ENCODE measurements at regions not wholly inside any gene's neighbourhood (a gene's known extent, or its start where the extent isn't known, plus 50 kb on each side); places are given as distances from the start of the nearest gene placed in this dataset.
"Not testable (repeated sequence)": the region's sequence is repeated elsewhere in the genome, so short reads cannot be mapped to it uniquely, and the experiment has no call there.

DNA sequence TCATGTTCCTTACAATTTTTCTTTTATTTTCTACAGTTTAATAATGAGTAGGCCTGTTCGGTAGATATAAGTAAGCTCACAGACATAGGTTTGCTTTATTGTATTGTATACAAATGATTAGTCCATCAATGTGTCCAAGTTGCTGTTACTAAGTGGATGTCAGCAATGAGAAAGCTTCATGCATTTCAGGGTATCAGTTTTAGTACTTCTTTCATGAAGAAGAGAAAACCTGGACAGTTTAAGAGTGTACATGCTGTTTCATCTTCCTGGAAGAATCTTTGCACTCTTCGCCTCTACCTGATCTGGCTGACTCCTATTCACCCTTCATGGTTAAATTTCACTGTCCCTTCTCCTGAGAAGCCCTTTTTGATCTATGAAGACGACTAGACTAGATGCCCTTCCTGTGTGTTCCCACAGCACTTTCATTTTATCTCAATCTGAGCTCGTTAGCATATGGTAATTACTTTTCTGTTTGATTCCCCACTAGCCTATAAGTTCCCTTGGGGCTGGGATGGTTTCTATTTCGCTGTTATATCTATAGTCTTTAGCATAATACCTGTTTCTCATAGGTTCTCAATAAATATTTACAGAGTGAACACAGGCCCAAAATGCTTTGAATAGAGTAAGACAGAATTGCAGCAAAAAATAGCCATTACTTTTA, 70.7 kb downstream of the CETN3 start:
- DNase-seq (ENCODE audit: low read depth), result no peak

DNA sequence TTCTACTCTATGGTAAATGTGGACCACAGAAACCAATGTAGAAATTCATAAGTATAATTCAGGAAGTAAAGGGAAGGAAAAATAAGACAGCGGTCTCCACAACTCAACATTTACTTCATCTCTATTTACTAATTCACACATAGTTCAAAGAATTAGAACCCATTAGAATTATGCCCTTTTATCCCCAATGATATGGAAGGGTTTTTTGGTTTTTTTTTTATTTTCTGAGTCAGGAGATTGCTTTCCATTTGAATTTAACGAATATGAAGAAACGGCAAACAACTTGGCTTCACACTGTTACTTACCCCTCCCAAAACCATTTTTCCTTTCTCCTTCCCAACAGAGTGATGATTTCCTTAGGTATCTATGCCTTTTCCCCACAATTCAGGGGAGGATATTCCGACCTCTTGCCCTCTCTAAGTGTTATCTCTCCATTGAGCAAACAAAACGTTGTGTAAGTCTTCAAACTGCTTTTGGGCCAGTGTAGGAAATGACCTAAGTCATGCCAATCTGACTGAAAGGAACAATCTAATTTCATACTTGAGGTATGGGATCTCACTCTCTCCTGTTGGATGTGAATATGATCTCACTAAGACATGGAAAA, 72.0 kb downstream of the CETN3 start:
- DNase-seq (ENCODE audit: low read depth), result no peak

DNA sequence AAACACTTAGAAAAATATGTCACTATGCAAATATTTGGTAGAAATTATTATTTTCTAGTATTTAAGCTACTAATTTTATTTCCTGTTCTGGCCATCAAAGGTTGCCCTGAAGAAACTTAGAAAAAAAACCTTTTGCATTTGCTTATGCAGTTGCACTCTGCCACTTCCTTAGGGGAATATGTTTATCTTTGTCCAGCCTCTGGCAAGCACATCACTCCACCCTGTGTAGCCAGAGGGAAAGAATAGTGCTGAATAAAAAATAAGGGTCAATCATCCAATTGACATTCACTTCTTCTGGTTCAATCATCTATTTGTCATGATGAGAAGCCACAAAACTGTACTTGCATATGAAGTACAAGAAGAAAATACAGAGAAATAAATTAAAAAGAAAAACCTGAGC, 72.8 kb downstream of the CETN3 start:
- DNase-seq (ENCODE audit: low read depth), result no peak

DNA sequence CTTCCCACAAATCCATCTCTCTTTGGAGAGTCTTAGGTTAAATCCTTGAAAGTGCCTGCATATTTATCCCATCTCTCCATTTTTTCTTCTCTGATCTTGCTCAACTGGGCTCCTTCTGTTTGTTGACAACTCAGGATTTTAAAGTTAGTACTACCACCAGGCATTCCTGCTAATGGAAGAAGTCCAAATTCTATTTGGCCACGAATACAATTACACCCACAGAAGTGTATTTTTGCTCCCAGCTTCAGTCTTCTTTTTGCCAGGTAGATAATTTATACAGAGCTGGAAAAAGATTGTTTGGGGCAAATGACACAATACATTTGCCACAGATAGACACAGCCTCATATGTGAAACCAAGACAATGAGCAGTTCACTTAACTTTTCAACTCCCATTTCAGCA, 74.8 kb downstream of the CETN3 start:
- no peak for DNase-seq (ENCODE audit: low read depth)

- DNase-seq (ENCODE audit: low read depth), result no peak
Observed at GRCh38 chr5:90329911-90330310, 79.6 kb downstream of the CETN3 start.

GRCh38 chr5:90326995-90327394, 82.6 kb downstream of the CETN3 start:
- DNase-seq (ENCODE audit: low read depth), result no peak

DNA sequence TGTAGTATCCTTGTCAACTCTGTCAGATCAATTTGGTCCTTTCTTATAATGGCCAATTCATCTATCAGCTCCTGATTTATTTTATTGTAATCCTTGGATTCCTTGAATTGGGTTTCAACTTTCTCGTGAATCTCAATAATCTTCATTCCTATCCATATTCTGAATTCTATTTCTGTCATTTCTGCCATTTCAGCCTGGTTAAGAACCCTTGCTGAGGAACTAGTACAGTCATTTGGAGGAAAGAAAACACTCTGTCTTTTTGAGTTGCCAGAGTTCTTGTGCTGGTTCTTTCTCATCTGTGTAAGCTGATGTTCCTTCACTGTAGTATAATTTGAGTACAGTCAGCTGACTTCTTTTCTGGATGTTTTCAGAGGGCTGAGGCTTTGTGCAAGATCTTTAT, 84.5 kb downstream of the CETN3 start:
- no peak for DNase-seq (ENCODE audit: low read depth)

DNA sequence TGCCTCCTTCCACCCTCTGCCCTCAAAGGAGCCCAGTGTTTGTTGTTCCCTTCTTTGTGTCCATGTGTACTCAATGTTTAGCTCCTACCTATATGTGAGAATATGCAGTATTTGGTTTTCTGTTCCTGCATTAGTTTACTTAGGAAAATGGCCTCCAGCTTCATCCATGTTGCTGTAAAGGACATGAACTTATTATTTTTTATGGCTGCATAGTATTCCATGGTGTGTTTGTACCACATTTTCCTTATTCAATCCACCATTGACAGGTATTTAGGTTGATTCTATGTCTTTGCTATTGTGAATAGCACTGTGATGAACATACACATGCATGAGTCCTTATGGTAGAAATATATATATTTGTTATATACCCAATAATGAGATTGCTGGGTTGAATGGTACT, 89.2 kb downstream of the CETN3 start:
- DNase-seq (ENCODE audit: low read depth), result not testable (repeated sequence)

DNA sequence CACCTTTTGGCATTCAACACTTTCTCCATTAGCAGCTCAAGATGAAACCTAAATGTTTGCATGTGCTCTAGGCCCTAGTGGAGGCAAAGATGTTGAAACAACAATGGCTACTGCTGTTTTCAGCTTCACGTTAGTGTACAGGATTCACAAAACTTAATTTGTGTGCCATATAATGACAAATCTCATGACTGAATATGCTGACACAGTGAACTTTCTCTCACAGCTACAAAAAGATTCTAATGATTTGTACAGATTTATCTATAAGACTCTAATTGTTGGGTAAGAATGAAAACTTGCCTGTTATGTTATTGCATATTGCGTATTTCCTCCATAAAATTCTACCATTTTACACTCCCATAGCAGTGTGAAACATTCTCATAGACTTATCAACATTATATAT, 97.5 kb downstream of the CETN3 start:
- no peak for DNase-seq (ENCODE audit: low read depth)

GRCh38 chr5:90311401-90311800, 98.2 kb downstream of the CETN3 start:
- no peak for DNase-seq (ENCODE audit: low read depth)

DNA sequence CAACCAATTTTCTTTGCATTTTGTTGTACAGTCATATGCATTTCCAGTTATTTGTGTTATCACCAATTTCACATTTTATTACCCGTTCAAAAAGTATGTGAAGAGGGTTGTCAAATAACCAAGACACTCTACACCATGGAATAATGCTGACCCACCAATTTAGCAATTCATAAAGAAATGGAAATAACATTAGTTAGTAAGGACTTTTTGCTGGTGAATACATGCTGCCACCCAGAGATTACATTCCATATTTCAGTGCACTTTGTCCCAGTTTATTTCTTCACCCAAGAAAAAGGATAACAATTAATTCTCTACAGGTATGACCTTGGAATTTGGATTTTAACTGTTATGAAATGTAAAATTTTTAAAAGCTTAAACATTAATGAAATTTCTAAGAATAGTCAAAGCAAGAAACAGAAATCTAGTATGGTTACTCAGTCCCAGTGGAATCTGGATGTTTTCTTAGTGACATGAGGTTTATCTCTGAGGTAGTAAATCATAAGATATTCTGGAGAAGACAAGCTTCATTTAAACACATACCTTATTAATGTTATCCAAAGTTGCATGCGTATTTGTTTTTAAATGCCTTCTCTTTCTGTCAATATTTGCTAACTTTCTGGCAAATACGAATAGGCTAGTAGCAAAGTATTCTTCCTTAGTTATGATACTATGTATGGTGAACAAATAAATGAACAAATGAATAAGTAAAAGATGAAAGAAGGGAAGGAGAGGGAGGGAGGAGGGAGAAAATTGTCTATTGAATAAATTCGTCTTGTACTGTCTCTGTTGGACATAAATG, 100.6 kb downstream of the CETN3 start:
- no peak for DNase-seq (ENCODE audit: low read depth)

DNA sequence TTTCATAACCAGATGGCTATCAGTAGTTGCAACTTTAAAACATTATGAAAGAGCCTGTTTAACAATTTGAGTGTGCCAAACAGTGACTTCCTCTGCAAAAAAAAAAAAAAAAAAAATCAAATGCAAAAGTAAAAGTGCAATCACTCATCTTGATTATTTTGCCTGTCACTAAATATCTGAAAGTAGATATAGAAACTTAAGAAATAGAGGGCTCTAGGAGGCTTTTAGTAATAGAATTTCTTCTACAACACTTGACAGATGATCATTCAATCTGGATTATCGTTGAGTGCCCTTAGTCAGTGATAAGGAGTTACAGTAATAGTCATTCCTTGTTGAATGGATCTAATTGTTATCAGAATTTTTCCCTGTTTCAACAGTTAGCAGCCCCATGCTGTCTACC, 101.8 kb downstream of the CETN3 start:
- no peak for DNase-seq (ENCODE audit: low read depth)

DNA sequence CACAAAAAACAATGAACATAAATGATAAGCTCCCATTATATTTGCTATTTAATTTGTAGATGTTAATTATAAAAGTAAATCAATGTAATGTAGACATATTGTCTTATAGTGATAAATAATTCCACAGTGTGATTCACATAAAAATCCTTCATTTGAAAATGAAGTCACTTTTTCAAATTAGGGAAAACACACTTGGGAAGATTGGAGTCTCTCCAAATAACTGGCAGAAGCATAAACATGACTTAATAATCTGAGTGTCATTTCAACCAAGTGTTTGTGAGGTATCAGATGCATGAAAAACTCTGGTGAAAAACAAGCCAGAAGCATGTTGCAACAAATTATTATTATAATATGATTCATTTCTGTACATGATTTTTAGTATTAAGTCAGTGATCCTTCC, 102.2 kb downstream of the CETN3 start:
- DNase-seq (ENCODE audit: low read depth), result no peak

DNA sequence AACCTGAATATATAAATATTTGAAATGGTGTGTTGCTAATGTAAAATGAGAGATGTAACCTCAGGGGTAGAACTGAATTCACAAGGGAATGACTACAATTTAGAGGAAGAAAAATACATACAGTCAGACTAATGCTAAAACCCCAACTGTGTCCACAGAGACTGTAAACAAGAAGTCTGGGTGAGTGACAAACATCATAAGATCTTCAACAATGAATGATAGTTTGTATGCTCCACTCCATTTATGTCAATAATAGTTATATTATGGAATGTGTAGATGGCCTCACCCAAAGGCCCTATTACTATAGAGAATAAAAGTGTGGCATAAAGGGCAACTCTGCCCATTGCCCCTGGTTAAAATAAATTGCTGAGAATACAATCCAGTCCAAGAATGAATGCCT, 102.9 kb downstream of the CETN3 start:
- DNase-seq (ENCODE audit: low read depth), result no peak

DNA sequence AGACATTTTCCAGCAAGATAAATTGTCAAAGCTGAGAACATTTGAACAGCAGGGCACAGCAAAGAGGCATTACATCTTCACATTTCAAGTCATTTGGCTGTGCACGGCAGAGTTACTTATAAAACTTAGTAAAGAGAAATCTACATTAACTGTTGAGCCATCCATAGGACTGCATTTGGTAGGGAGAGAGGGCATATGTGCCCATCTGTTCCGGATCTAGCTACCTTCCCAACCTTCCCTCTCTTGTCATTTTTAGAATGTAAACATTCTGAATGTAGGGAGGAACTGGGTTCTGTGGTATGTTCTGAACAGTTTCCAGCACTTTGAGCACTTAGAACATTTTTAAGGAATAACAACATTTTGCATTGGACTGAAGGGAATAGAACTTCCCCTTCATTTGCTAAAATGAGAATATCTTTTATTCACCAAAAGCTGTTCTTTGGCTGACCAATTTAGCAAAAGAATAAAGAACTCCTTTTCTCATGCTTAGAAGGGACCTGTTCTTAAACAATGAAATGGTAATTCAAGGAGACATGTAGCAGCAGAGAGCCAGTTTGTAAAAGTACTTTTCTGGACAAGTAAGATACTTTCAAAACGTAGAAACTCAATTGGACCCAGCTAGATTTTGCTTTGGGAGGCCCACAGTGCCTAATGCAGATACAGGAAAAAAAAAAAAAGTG, 104.4 kb downstream of the CETN3 start:
- no peak for DNase-seq (ENCODE audit: low read depth)

- DNase-seq (ENCODE audit: low read depth), result no peak
Observed at GRCh38 chr5:90301248-90301647, 108.3 kb downstream of the CETN3 start.

DNA sequence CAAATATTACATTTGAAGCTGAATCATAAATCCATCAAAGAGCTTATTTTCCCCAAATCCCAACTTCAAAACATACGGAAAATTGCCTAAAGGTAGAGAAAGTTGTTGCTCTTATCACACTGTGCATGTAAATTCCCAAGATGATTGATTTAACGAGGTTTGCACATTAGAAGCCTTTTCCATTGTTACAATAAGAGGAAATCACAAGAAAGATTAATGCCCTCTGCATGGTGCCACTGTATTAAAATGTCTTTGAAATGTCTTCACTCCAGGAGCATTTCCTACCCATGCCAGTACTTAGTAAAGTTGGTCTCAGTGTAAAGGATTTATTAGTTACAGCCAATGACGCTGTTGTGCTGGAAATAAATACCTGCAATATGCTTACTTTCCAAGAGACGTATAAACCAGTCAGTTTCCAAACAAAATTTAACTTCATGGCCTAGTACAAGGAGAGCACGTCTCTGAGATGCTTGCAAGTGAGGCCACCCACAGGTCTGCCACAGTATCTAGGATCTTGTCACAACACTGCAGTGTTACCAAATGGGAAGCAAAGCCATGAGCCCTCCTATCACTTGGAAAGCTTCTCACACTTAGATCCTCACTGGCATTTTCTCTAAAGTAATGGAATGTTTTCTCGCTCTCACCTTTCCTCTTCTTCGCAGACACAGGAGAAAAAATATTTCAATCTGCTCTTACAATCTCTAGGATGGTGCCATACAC, 112.4 kb downstream of the CETN3 start:
- no peak for DNase-seq (ENCODE audit: low read depth)

- no peak for DNase-seq (ENCODE audit: low read depth)
Observed at GRCh38 chr5:90294604-90295003, 115.0 kb downstream of the CETN3 start.

- no peak for DNase-seq (ENCODE audit: low read depth)
Observed at GRCh38 chr5:90293931-90294330, 115.6 kb downstream of the CETN3 start.

DNA sequence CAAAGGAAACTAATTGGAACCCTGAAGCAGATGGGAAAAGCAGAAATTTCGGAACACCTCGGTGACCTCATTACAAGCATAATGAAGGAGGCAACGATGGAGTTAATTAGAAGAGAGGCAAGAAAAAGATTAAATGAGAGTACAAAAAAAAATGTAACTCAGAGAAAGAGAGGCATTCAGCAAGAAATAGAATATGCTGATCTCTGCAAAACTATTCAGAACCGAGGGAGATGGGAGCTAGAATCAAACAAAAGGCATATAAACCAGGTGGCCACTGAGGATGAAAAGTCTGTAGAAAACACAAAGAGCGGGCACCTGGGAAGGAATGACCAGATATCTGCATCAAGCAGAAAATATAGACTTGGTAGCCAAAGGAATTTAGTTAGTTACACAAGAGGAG, 118.9 kb downstream of the CETN3 start:
- DNase-seq (ENCODE audit: low read depth), result no peak

DNA sequence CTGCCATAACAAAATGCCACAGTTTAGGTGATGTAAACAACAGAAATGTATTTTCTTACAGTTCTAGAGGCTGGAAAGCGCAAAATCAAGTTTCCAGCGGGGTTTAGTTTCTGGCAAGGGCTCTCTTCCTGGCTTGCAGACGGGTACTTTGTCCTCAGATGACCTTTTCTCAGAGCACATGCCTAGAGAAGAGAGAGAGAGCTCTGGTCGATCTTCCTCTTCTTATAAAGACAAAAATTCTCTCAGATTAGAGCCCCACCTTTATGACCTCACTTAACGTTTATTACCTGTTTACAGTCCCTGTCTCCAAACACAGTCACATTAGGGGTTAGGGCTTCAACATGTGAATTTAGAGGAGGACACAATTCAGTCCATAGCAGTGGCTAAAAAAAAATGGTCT, 119.7 kb downstream of the CETN3 start:
- no peak for DNase-seq (ENCODE audit: low read depth)

- no peak for DNase-seq (ENCODE audit: low read depth)
Observed at GRCh38 chr5:90287036-90287435, 122.5 kb downstream of the CETN3 start.

Measured in fibroblast of gingiva (primary cell).